ENCODE measurements at regions not wholly inside any gene's neighbourhood (a gene's known extent, or its start where the extent isn't known, plus 50 kb on each side); places are given as distances from the start of the nearest gene placed in this dataset.
A peak's percentile ranks its signal among the peaks of the same experiment; 100 is the strongest.

DNA sequence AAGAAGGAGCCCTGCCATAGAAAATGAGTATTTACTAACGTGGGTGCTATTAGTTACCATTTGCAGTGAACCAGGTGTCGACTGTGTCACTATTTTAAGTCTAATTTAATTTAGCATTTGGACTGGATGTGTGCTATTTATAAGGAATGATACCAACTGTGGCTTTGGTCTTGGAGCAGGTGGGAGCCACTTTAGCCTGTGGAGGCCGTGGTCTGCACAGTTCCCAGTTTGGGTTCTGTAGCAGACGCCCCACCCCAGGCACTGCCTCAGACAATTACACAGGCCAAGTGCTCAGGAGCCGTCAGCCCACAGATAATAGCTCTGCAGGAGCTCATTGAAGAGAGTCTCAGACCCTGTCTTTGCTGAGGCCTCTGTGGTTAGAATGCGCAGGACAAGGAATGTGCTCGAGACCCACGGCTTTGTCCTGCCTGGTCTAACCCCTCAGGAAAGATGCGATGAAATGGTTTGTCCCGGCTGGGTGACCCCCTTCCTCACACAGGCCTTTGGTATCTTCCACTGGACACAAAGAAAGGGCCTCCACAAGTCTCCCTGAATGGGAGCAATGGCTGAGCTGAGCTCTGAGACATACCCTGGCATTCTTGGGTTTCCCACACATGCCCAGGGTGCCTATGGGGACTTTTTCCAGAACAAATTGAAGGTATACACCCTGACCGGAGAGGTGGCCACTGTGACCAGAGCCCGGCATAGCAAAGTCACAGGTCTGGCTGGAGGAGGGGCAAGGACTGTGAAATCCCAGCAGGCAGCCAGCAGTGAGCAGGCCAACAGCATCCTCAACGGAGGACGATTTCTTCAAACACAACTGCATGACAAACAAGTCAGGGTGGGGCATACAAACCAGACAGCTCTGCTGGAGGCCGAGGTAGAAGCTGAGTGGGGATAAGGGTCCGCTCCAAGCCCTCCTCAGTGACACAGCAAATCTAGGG lies 251.2 kb downstream of the ARHGAP12 start:
- H4K20me1 ChIP-seq (ENCODE audit: insufficient read depth, low read length): no peaks in the 10 kb centered on the region
- peaks cover 2% of the 10 kb centered on the region for H3K27me3 Mint-ChIP-seq (ENCODE audit: low read depth, unreplicated experiment)
- H3K27ac ChIP-seq (ENCODE audit: low read depth, low read length): no peak overlapping the region
- no peak overlapping the region for H3K4me3 ChIP-seq (ENCODE audit: insufficient read depth, low read depth, low read length)
- peak overlapping the region; percentile 25 for H3K4me2 ChIP-seq (ENCODE audit: low read length)
- H3K4me3 Mint-ChIP-seq (ENCODE audit: unreplicated experiment): no peak overlapping the region
- H2AFZ ChIP-seq (ENCODE audit: low read depth, low read length): peak overlapping the region; percentile 58
- H3K9me3 ChIP-seq (ENCODE audit: insufficient read depth, low read depth, low read length): peaks cover 6% of the 10 kb centered on the region
- no peaks in the 10 kb centered on the region for H3K79me2 ChIP-seq (ENCODE audit: insufficient read depth, low read length)
- no peaks in the 10 kb centered on the region for H3K27me3 ChIP-seq (ENCODE audit: insufficient read depth, low read length)
- no peaks in the 10 kb centered on the region for H3K36me3 Mint-ChIP-seq (ENCODE audit: low read depth, unreplicated experiment)
- DNase-seq (ENCODE audit: low read depth): no peak
- no peak overlapping the region for H3K9ac ChIP-seq (ENCODE audit: low read length)
- no peak for TF ChIP-seq EZH2 (IDR thresholded peaks at IDR 0.05; ENCODE audit: insufficient read depth, low read length)
- TF ChIP-seq, protein P1, sequence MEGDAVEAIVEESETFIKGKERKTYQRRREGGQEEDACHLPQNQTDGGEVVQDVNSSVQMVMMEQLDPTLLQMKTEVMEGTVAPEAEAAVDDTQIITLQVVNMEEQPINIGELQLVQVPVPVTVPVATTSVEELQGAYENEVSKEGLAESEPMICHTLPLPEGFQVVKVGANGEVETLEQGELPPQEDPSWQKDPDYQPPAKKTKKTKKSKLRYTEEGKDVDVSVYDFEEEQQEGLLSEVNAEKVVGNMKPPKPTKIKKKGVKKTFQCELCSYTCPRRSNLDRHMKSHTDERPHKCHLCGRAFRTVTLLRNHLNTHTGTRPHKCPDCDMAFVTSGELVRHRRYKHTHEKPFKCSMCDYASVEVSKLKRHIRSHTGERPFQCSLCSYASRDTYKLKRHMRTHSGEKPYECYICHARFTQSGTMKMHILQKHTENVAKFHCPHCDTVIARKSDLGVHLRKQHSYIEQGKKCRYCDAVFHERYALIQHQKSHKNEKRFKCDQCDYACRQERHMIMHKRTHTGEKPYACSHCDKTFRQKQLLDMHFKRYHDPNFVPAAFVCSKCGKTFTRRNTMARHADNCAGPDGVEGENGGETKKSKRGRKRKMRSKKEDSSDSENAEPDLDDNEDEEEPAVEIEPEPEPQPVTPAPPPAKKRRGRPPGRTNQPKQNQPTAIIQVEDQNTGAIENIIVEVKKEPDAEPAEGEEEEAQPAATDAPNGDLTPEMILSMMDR (IDR thresholded peaks at IDR 0.05; ENCODE audit: insufficient read depth, low read depth, low read length): no peak
- peaks cover 3% of the 10 kb centered on the region for H3K4me1 Mint-ChIP-seq (ENCODE audit: low read depth, unreplicated experiment)
- FAIRE-seq: no peak
- peaks cover 21% of the 10 kb centered on the region for H3K9me3 Mint-ChIP-seq (ENCODE audit: unreplicated experiment)
- peak overlapping the region; percentile 90 for H3K27ac Mint-ChIP-seq (ENCODE audit: unreplicated experiment)
- H3K36me3 ChIP-seq (ENCODE audit: insufficient read depth, low read length): no peaks in the 10 kb centered on the region
- H3K4me1 ChIP-seq (ENCODE audit: insufficient read depth, low read length): no peaks in the 10 kb centered on the region

- no peaks in the 10 kb centered on the region for H3K27me3 ChIP-seq (ENCODE audit: insufficient read depth, low read length)
- peaks cover 8% of the 10 kb centered on the region for H3K9me3 ChIP-seq (ENCODE audit: insufficient read depth, low read depth, low read length)
- no peaks in the 10 kb centered on the region for H3K4me1 ChIP-seq (ENCODE audit: insufficient read depth, low read length)
- peaks cover 3% of the 10 kb centered on the region for H3K4me1 Mint-ChIP-seq (ENCODE audit: low read depth, unreplicated experiment)
- no peak overlapping the region for H3K27ac ChIP-seq (ENCODE audit: low read depth, low read length)
- no peak overlapping the region for H3K27ac Mint-ChIP-seq (ENCODE audit: unreplicated experiment)
- no peaks in the 10 kb centered on the region for H3K36me3 ChIP-seq (ENCODE audit: insufficient read depth, low read length)
- no peak overlapping the region for H3K9ac ChIP-seq (ENCODE audit: low read length)
- H3K9me3 Mint-ChIP-seq (ENCODE audit: unreplicated experiment): peaks cover 24% of the 10 kb centered on the region
- no peaks in the 10 kb centered on the region for H4K20me1 ChIP-seq (ENCODE audit: insufficient read depth, low read length)
- no peak for FAIRE-seq
- DNase-seq (ENCODE audit: low read depth): no peak
- no peak overlapping the region for H3K4me2 ChIP-seq (ENCODE audit: low read length)
- no peaks in the 10 kb centered on the region for H3K79me2 ChIP-seq (ENCODE audit: insufficient read depth, low read length)
- H3K4me3 Mint-ChIP-seq (ENCODE audit: unreplicated experiment): no peak overlapping the region
- no peak overlapping the region for H2AFZ ChIP-seq (ENCODE audit: low read depth, low read length)
- peaks cover 2% of the 10 kb centered on the region for H3K27me3 Mint-ChIP-seq (ENCODE audit: low read depth, unreplicated experiment)
- no peak for TF ChIP-seq EZH2 (IDR thresholded peaks at IDR 0.05; ENCODE audit: insufficient read depth, low read length)
- TF ChIP-seq, protein P1 (IDR thresholded peaks at IDR 0.05; ENCODE audit: insufficient read depth, low read depth, low read length): no peak
- no peak overlapping the region for H3K4me3 ChIP-seq (ENCODE audit: insufficient read depth, low read depth, low read length)
- peaks cover 4% of the 10 kb centered on the region for H3K36me3 Mint-ChIP-seq (ENCODE audit: low read depth, unreplicated experiment)
These were observed 252.9 kb downstream of the ARHGAP12 start for GRCh38 chr10:31675726-31676125.

- FAIRE-seq: no peak
- Mint-ChIP-seq H3K27me3 (ENCODE audit: low read depth, unreplicated experiment) (peaks cover 3% of the 10 kb centered on the region), H3K4me3 (ENCODE audit: unreplicated experiment) (no peak overlapping the region), H3K4me1 (ENCODE audit: low read depth, unreplicated experiment) (no peaks in the 10 kb centered on the region), H3K9me3 (ENCODE audit: unreplicated experiment) (peaks cover 29% of the 10 kb centered on the region), H3K27ac (ENCODE audit: unreplicated experiment) (no peak overlapping the region), H3K36me3 (ENCODE audit: low read depth, unreplicated experiment) (peaks cover 4% of the 10 kb centered on the region)
- Histone ChIP-seq H3K36me3 (ENCODE audit: insufficient read depth, low read length) (no peaks in the 10 kb centered on the region), H3K4me2 (ENCODE audit: low read length) (no peak overlapping the region), H3K4me1 (ENCODE audit: insufficient read depth, low read length) (no peaks in the 10 kb centered on the region), H3K27ac (ENCODE audit: low read depth, low read length) (no peak overlapping the region), H3K9me3 (ENCODE audit: insufficient read depth, low read depth, low read length) (peaks cover 3% of the 10 kb centered on the region), H3K4me3 (ENCODE audit: insufficient read depth, low read depth, low read length) (no peak overlapping the region), H2AFZ (ENCODE audit: low read depth, low read length) (no peak overlapping the region), H3K27me3 (ENCODE audit: insufficient read depth, low read length) (no peaks in the 10 kb centered on the region), H3K9ac (ENCODE audit: low read length) (no peak overlapping the region), H3K79me2 (ENCODE audit: insufficient read depth, low read length) (no peaks in the 10 kb centered on the region), H4K20me1 (ENCODE audit: insufficient read depth, low read length) (no peaks in the 10 kb centered on the region)
- TF ChIP-seq EZH2 (IDR thresholded peaks at IDR 0.05; ENCODE audit: insufficient read depth, low read length): no peak
- TF ChIP-seq, protein P1 (IDR thresholded peaks at IDR 0.05; ENCODE audit: insufficient read depth, low read depth, low read length): no peak
- DNase-seq (ENCODE audit: low read depth): no peak
These were observed 259.3 kb downstream of the ARHGAP12 start for GRCh38 chr10:31669357-31669756.

Data from astrocyte (in vitro differentiated cells and primary cell).